Hepatocyte (in vitro differentiated cells): ENCODE measurements at regions not wholly inside any gene's neighbourhood (a gene's known extent, or its start where the extent isn't known, plus 50 kb on each side); places are given as distances from the start of the nearest gene placed in this dataset.

Experiments used
- CTCF ChIP-seq: fragments of 200-600 bp; sonication (generic); IDR thresholded peaks from 2 replicates; pipeline ENCODE4 v1.5.1; 2016; ENCODE audit warnings: antibody characterized with exemption, mild to moderate bottlenecking; ENCODE audit not compliant: poor library complexity
- EZH2 ChIP-seq: fragments of 200-600 bp; sonication (generic); IDR thresholded peaks from 2 replicates; pipeline ENCODE4 v1.6.1; 2016; ENCODE audit warnings: antibody characterized with exemption, mild to moderate bottlenecking, borderline replicate concordance

- TF ChIP-seq CTCF: no peak
- no peak for TF ChIP-seq EZH2
Measured at GRCh38 chr14:58794993-58795762, 157.4 kb downstream of the DACT1 start.
